Fibroblast of the conjunctiva (primary cell): ENCODE measurements at regions not wholly inside any gene's neighbourhood (a gene's known extent, or its start where the extent isn't known, plus 50 kb on each side); places are given as distances from the start of the nearest gene placed in this dataset.

ENCODE experiments used
- DNase-seq: peaks from one replicate; pipeline ENCODE4 v3.0.0-alpha.2; 2010; ENCODE audit warnings: low read depth

DNA sequence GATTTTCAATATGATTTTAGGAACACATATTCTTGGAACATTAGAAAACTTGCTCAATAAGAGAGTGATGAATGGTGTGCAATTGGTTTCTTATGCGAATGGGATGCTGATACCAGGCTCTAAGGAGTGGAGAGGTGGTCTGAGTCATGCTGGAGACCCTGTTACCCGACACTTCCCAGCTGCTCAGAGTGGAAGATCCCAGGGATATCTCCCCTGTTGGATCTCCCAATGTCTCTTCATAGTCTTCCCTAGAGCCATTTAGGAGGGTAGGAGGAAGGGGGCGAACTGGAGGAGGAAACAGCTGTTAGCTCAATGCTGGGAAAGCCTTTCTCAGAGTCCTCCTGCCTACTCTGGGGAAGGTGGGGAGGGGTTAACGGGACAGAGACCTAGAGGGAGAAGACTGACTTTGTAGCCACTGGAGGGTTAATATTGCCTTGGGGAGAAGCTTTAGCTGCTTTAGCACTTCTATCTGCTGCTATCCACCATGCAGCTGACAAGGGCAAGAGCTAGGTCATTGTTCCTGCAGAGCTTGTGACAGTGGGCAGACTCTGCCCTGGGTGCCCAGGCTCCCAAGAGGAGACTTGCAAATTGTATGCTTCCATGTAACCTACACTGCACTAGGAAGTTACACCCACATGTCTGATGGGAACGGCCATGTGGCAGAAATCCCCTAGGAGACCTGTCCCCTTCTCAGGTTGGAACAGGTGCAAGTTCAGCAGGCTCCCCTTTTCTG, 301.0 kb downstream of the GADD45G start:
- no peak for DNase-seq

DNA sequence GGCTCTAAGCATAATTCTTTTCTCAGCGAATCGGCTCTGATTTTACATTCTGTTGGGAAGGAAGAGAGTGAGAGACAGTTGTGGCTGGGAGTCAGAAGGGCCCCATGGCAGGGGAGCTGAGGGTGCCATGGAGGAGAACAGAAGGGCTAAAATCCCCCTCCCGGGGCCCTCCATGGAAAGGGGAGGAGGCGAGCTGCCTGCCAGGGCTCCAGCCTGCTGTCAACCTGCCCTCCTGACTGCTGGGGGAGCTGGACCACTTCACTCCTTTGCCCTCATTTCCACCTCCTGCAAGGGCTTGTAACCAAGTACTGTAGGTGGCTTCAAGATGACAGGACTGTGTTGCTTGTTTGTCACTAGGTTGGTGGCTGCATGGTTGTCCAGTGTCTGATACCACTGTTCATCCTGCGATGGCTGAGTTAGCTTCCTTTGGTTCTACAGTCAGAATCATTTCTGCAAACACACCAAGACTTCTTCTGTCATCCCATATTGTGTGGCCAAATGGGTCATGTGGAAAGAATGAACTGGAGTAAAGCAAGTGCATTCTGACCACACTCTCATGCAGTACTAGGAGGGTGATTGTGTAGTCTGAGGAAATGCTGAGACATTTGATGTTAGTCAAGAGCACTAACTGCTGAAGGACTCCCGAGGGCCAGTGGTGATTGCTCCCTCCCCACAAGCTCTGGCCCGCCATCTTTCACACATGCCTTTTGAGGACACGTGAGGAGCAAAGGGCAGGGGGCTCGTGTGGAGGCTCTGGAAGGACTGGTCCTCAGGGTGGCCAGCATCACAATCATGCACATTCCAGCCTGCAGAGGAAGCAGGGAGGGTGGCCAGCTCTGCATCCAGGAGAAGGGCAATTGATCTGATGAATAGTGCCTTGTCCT, 307.2 kb downstream of the GADD45G start:
- no peak for DNase-seq

DNA sequence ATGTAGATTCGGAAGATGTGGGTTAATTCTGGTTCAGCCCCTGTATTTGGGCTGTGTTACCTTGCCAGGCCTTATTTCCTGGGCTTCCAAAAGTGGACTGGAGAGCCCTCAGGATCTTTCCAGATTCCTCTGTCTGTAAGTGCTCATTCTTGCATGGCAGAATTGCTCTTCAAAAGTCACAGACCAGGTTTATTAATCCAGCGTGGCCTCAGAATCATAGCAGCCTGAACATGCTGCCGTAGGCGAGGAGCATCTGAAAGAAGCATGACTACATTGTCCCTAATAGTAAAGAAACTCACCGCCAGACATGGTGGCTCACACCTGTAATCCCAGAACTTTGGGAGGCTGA, 307.8 kb downstream of the GADD45G start:
- no peak for DNase-seq

DNA sequence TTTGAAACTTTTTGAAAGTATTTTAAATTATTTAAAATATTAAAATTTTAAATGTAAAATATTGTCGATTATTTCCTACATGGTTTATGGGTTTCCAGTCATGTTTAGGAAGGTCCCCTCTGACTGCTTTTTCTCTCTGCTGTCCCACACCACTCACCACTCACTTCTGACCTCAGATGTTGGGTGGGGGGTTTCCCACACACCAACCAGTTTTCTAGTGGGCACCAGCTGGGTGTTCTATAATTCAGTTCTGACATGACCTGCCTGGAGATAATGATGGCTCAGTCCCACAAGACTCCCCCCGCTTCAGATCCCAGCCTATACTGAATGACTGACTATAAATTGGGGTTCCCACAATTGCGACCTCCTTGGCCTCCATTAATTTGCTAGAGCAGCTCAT, 310.4 kb downstream of the GADD45G start:
- DNase-seq = no peak

DNA sequence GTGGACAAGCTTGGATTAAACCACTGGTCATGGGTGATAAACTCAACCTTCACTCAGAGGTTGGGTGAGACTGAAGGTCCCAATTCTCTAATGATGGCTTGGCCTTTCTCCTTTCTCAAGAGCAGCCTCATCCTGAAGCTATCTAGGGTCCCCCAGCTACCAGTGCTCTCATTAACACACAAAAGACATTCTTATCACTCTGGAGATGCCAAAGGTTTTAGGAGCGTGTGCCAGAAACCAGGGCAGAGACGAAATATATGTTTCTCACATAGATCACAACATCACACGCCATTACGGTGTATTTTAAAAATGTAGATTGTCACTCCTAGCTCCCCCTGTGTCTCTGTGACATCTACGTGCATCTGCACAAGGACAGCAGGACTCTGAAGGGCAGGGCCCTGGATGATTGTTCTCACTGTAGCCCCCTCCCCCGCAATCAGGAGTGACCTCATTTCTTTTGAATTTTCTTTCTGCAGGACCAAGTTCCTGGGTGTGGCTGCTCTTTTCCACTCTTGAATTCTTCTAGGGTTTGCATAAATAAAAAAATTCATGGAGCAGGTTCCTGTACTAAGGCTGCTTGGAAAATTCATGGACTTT, 311.3 kb downstream of the GADD45G start:
- DNase-seq = no peak

DNA sequence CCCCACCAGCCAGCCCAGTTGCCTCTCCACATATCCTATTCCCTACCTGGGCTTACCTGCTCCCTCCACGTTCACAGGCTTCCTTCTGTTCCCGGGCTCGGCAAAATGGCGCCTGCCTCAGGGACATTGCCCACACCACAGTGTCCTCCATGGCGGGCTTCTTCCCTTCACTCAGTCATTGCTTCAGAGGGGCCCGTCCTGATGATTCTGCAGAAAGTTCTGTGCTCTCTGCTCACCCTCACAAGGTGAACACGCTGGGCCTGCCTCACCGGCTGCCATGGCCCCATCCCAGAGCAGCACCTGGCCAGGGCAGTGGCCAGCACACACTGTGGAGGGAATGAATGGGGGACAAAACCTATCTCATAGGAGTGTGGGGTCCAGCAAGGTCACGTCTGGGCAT, 313.0 kb downstream of the GADD45G start:
- no peak for DNase-seq

DNA sequence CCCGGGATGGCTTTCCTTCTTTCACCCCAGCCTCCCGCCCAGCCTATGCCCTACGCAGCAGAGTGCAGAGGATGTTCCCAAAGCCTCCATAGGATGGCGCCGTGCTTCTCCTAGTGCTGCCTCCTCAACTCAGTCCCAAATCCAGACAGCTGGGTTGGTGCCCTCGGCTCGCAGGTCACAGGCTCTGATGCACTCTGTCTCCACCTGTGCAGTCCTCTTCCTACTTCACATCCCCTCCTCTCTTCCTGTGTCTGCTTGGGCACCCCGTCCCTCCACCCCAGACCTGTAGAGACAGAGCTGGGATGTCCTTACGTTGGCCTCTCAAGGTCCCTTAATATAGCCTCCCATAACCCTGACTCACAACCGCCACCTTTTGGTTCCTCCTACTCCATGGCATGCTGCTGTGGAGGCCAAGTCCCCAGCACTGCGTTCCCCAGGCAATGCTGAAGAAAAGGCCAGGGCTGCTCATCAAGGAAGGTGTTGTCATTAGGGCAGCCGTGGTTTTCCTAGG, 314.4 kb downstream of the GADD45G start:
- no peak for DNase-seq

DNA sequence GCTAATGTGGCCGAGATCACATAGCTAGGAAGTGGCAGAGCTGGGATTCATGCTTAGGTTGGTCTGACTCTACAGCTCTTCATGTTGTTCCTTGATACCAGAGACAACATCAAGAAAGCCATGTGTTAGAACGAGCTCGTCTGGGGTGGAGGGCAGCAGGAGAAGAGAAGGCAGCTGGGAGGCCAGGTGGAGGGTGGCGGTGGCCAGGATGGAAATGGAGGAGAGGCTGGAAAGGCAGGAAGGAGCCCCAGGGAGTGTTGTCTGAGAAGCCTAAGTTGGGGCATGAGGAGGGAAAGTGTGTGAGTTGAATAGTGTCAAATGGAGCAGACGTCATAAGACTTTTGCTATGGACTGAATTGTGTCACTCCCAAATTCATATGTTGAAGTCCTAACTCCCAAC, 315.3 kb downstream of the GADD45G start:
- DNase-seq = no peak

DNA sequence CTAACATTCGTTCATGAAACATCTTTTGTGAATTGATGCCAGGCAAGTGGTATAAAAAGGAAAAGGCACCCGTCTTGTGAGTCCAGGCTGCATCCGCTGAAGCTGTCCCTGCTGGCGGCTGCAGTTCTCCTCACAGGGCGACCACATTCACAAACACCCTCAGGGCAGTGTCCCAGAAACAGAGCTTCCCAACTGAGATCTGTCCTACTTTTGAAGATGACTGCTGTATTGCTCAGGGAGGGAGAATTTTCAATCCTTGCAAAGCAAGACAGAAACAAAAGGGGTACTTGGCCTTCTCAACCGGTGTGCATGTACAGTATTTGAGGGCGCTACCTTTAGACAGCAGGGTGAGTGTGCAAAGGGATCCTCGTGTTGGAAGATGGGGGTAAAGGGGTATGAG, 316.1 kb downstream of the GADD45G start:
- DNase-seq = no peak

DNA sequence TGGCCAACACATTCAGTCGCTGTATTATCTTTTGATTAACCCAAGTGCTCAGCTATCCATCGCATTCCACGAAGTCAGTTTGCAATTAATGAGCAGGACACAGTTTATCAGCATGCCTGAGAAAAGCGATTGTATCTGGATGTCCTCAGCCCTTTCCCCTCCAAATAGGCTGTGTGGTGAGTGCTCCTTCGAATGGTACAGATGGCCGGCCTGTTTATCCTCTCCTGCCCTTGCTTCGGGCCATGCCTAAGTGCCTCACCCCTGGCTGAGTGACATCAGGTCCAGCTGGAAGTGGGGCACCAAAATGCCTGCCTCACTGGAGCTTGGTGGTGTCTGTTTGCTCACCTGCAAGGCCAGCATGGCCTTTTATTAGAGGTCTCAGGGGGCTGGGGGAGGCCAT, 317.3 kb downstream of the GADD45G start:
- DNase-seq = no peak

DNA sequence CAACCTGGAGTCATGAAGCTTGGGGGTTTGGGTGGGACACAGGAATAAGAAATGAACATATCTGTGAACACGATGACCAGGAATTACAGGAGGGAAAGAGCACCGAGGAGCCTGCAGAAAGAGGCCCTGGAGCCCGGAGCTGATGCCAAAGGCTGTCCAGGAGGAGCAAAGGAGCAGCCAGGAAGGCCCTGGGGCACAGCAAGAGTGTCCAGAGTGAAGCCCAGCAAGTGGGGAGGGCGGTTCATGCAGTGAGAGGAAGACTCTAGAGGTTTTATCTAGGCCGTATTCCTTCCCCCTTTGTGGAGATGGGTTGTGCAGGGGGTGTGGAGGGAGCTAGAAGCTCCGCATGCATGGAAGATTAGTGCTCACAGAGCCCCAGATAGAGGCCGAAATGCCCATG, 318.4 kb downstream of the GADD45G start:
- no peak for DNase-seq

DNA sequence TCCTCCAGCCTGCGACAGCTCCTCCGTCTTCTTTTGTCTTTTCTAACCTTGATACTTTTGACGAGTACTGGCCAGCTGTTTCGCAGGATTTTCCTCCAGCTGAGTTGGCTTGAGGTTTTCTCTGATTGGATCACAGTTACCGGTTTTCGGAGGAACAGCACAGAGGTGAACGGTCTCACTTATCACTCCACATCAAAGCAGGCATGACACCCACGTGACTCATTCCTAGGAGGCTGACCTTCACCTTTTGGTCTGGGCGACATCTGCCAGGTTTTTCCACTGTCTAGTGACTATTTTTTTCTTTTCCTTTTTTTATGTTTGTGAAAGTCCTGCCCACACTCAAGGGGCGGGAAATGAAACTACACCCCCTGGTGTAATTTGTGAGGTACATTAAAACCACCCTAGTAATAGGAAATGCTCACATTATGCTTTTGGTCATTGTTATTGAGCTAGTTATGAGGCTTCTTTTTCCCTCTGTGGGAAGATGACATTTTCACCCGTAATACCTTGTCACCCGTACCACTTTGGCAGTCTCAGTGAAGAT, 319.2 kb downstream of the GADD45G start:
- DNase-seq = no peak

DNA sequence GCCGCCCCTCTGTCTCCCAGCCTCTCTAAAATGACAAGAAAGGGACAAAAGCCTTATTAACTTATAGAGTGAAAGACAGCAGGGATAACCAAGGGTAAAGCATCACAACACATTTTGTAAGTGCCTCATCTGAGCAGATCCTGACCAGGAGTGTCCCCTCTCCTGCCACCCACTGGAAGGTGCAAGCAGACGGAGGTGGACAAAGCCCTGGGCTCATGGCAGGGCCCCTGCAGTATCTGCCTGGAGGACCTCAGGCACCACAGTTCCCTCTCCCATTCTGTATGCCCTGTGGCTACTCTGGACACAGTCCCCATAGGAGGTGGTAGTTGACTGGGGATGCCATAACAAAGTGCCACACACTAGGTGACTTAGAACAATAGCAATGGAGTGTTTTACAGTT, 319.8 kb downstream of the GADD45G start:
- no peak for DNase-seq

DNA sequence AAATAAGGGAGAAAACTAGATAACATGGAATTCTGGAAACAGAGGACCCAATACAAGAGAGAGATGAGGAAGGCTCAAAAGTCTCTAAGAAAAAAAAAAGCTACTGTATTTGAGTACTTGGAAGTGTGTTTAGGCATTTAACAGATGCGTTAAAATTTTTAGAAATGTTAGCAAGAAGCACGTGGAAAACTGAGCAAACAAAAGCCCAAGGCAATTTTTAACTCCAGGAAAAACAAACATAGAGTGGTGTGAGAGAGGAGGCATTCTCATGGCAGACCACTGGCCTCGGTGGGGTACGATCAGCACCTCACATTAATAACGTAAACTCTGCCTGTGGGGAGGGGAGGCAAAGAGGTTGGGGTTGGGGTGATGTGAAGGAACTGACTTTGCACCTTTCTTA, 321.4 kb downstream of the GADD45G start:
- no peak for DNase-seq

DNA sequence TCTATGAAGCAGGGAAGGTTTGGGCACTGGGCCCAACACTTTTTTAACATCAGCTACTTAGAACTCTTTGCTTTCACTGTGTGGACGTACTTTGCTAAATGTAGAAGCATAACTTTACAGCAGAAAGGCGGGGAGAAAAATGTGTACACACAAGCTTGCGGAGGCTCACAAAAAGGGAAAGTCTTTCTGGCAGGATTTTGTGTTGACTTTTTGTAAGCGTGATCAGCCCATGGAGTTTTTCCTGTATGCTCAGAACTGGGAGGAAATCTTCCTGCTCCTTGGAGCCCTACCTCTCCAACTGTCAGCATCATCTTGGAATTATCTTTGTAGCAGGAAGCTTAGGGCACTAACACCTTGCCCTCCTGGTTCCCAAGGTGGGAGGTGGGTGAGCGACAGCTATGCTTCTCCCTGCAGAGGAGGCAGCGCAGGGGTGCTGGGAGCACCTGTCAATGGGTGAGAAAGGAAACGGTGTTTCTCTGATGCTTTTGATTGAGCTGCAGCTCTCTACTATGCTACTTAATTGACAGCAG, 321.9 kb downstream of the GADD45G start:
- DNase-seq = no peak

DNA sequence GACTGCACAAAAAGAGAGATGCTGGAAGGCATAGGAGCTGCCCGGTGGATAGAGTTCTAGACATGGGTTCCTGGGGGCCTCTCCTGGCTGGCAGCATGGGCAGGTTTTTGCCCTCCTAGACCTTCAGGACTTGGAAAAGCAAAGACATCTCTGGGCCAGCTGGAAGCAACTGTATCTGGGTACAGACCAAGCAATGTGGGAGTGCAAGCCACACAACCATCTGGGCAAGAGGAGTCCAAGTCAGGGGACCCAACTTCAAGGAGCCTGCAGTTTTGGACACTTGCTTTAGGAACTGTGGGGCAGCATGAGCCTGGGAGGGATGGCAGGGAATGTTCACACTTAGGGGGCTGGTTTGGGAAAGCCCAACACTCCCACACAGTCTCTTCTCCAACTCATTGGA, 323.3 kb downstream of the GADD45G start:
- no peak for DNase-seq

DNA sequence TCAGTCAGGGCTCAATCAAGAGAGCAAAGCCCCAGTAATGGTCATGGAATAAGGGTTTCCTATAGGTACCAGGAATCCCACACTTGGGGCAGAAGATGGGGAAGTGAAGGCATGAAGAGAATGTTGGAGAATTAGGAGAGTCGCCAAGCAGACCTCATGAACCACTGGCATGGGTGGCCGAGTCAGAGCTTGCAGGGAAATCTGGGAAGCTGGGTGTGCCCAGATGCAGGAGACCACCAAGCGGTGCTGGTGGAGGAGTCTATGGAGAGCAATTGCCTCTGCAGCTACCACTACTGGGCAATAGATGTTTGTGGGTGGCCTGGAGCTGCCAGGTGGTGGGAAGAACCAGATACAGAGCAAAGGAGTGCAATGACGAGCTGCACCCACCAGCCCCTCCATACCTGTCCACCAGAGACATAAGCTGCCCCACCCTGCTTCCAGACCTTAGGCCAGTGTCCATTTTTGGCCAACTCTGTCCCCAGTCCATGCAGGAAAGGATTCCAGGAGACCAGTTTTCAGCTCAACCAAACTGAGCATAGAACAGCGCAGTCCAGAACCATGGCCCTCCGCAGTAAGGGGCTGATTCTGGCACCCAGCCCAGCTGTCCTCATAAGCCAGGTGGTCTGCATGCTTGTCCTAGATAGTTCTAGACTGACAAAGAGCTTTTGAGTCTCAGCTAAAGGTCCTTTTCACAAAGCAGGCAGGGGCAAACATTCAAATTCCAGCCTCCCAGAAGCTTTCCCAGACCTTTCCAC, 323.9 kb downstream of the GADD45G start:
- DNase-seq = no peak

DNA sequence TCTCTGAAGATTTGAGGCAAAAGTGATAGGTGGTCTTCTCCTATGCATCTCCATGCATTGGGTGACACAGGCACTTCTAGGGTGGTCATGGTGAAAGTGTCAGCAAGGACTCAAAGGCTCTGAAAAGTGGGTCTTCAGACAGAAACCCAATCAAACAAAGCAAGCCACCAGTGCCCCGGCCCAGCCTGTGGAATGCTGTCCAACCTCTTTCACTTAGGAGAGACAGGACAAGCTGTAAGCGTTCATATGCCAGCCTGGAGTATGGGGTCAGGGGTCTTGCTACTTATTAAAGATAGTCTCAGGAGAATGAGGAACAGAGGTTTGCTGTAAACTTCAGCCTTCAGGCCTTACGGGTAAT, 324.5 kb downstream of the GADD45G start:
- no peak for DNase-seq

DNA sequence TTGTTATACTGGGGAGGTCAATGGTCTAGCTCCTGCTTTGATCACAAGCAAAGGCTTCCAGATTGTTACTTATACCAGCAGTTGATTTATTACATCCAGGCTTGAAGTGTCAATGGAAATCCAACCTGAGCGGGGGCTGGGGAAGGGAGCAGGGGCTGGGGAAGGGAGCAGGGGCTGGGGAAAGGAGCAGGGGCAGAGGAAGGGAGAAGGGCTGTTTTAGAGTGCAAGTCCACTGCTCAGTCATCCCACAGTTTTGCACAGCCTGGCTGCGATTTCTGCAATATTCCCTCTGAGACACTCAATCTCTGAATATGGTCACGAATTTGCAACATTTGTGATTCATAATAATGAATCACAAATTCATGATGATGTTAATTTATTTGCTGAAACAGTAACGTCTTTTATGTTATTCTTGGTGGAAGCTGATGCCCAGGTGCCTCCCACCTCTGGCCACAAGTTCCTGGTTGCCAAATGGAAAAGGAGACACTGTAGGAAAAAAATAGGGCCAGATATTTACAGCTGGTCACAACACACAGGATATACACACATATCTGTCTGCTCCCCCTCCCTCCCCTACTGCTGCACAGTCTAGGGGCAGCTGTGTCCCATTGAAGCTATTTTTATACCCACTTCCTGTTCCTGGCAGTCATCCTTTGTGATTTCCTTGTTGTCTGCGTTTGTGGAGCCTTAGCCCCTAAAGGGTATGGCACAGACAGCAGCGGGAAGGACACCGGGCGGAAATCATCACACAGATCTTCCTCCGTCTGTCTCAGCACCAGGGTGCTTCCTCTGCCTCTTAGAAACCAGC, 325.1 kb downstream of the GADD45G start:
- no peak for DNase-seq

DNA sequence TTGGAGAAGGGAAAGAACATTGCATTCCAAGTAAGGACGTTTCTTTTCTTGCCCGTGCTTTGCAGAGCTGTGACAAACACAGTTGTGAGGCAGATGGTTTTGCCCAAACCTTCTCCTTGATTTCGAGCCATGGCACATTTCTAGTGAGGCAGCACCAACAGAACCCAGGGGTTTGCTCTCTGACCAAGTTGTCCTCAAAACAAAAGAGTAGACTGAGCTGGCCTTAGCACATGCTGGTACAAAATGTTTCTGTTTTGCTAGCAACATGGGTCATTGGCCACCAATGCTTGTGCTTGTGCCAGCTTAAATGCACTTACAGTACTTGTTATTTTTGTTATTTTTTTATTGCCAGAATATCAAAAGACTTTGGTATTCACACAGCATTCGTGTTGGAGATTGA, 328.8 kb downstream of the GADD45G start:
- no peak for DNase-seq

DNA sequence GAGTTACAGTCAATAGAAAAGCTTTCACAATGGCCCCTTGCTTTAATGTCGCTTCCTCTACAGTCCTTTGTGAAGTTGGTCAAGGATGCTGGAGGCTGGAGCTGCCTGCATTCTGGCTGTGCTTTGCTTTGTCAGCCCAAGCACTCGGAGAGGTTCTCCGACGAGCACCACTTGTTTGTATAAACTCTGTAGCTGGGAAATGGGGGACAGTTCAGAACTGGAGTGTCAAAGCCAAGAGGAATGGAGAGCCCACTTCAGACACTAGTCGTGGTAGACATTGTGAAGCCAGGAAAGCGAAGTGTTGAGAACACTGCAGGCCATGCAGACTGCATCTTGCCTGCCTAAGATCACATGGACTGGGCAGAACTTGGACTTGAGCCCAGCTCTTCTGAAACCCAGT, 330.3 kb downstream of the GADD45G start:
- DNase-seq = no peak
